GM23338 (cell line): ENCODE measurements at regions not wholly inside any gene's neighbourhood (a gene's known extent, or its start where the extent isn't known, plus 50 kb on each side); places are given as distances from the start of the nearest gene placed in this dataset.

Source experiments
- CTCF ChIP-seq, 2 experiments: fragments of 200-600 bp in 1 of 2; sonication (generic) in 1 of 2; conservative IDR thresholded peaks; 2 replicates each; pipeline versions ENCODE4 v1.5.1 to v1.6.1; 2016 to 2017; ENCODE audit warnings: antibody characterized with exemption in 2 of 2, low read depth in 2 of 2, mild to moderate bottlenecking in 2 of 2, moderate library complexity in 1 of 2
- EZH2 ChIP-seq: fragments of 200-600 bp; sonication (generic); IDR thresholded peaks from one replicate; pipeline ENCODE4 v1.8.0; 2017; ENCODE audit warnings: antibody characterized with exemption, mild to moderate bottlenecking, low read depth; ENCODE audit not compliant: unreplicated experiment

GRCh38 chr4:179748837-179749236 lies 2306.6 kb upstream of the AGA start:
- TF ChIP-seq CTCF (conservative IDR thresholded peaks at IDR 0.05; ENCODE audit: low read depth in 2 of 2), result no peak
- no peak for TF ChIP-seq EZH2
